ENCODE measurements at regions not wholly inside any gene's neighbourhood (a gene's known extent, or its start where the extent isn't known, plus 50 kb on each side); places are given as distances from the start of the nearest gene placed in this dataset.

GRCh38 chr2:43095533-43096295, 130.7 kb downstream of the ZFP36L2 start:
- TF ChIP-seq CTCF (IDR thresholded peaks at IDR 0.05) = no peak
- no peak for TF ChIP-seq POLR2A (IDR thresholded peaks at IDR 0.05)
